Erythroblast (primary cell): ENCODE measurements at regions not wholly inside any gene's neighbourhood (a gene's known extent, or its start where the extent isn't known, plus 50 kb on each side); places are given as distances from the start of the nearest gene placed in this dataset.

Experiments
- GATA1 ChIP-seq: IDR thresholded peaks from 2 replicates; pipeline ENCODE4 v1.6.1; 2011; ENCODE audit warnings: low read depth, mild to moderate bottlenecking, control low read depth, low read length, moderate library complexity
- POLR2A ChIP-seq: IDR thresholded peaks from 2 replicates; pipeline ENCODE4 v1.6.1; 2011; ENCODE audit warnings: mild to moderate bottlenecking, low read length

- TF ChIP-seq POLR2A, result no peak
- TF ChIP-seq GATA1, result no peak
These were observed 75.2 kb upstream of the MPDZ start for GRCh38 chr9:13354733-13355132.
